ENCODE measurements at regions not wholly inside any gene's neighbourhood (a gene's known extent, or its start where the extent isn't known, plus 50 kb on each side); places are given as distances from the start of the nearest gene placed in this dataset.

- Histone ChIP-seq H3K9me3 (ENCODE audit: severe bottlenecking) (no peaks in the 10 kb centered on the region), H3K36me3 (ENCODE audit: low read depth) (no peaks in the 10 kb centered on the region), H3K4me1 (ENCODE audit: insufficient read depth, poor library complexity, severe bottlenecking) (no peaks in the 10 kb centered on the region), H3K27me3 (ENCODE audit: insufficient read depth, poor library complexity, severe bottlenecking) (no peaks in the 10 kb centered on the region), H3K4me3 (ENCODE audit: severe bottlenecking) (no peak overlapping the region), H3K27ac (ENCODE audit: poor library complexity, severe bottlenecking) (no peak overlapping the region)
- no peak for ATAC-seq (ENCODE audit: low read depth)
- no peak for DNase-seq (ENCODE audit: low spot score)
- TF ChIP-seq CTCF (IDR thresholded peaks at IDR 0.05; ENCODE audit: poor library complexity, severe bottlenecking), result no peak
Measured at GRCh38 chr12:11446372-11446771, 51.0 kb upstream of the PRB2 start.

GRCh38 chr12:11457996-11458645 is 62.8 kb upstream of the PRB2 start:
- ATAC-seq (ENCODE audit: low read depth) (no peak), DNase-seq (ENCODE audit: low spot score) (no peak)
- no peak overlapping the region for H3K4me3 ChIP-seq (ENCODE audit: severe bottlenecking)
- no peaks in the 10 kb centered on the region for H3K4me1 ChIP-seq (ENCODE audit: insufficient read depth, poor library complexity, severe bottlenecking)
- no peaks in the 10 kb centered on the region for H3K36me3 ChIP-seq (ENCODE audit: low read depth)
- no peak overlapping the region for H3K27ac ChIP-seq (ENCODE audit: poor library complexity, severe bottlenecking)
- TF ChIP-seq CTCF (IDR thresholded peaks at IDR 0.05; ENCODE audit: poor library complexity, severe bottlenecking), result no peak
- H3K27me3 ChIP-seq (ENCODE audit: insufficient read depth, poor library complexity, severe bottlenecking), result no peaks in the 10 kb centered on the region
- no peaks in the 10 kb centered on the region for H3K9me3 ChIP-seq (ENCODE audit: severe bottlenecking)

DNA sequence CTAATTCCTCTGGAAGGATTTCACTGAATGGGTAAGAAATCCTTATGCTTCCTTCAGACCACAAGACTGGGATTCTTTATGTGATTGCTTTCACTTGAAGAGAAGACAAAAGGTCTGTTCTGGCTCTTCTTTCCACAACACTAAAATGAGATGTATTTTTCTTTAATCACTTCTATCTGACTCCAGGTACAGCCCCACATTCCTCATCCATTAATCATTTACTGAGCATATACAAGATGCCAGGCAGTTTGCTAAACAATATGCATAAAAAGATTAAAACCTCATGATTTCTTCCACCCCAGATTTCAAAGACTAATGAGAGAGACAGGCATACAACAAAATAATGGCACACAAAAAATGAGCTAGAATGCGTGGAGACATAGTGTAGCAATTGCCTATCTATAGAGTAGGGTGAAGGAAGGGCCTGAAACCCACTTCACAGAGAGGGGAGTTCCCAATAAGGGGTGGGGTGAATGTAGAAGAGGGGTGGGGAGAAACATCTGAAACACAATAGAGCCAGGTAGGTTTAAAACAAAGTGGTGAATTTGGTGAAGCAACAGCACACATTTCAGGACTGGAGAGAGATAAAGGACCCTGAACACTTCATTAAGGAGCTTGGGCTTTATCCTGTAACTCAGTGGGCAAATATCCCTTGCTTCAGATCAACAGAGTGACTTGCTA is 65.1 kb upstream of the PRB2 start:
- ATAC-seq (ENCODE audit: low read depth), result peak; percentile 41; the same call in 1 of the 3 replicates
- no peaks in the 10 kb centered on the region for H3K36me3 ChIP-seq (ENCODE audit: low read depth)
- no peak for TF ChIP-seq CTCF (IDR thresholded peaks at IDR 0.05; ENCODE audit: poor library complexity, severe bottlenecking)
- H3K4me3 ChIP-seq (ENCODE audit: severe bottlenecking), result no peak overlapping the region
- DNase-seq (ENCODE audit: low spot score), result no peak
- H3K4me1 ChIP-seq (ENCODE audit: insufficient read depth, poor library complexity, severe bottlenecking), result no peaks in the 10 kb centered on the region
- H3K9me3 ChIP-seq (ENCODE audit: severe bottlenecking), result no peaks in the 10 kb centered on the region
- no peak overlapping the region for H3K27ac ChIP-seq (ENCODE audit: poor library complexity, severe bottlenecking)
- H3K27me3 ChIP-seq (ENCODE audit: insufficient read depth, poor library complexity, severe bottlenecking), result no peaks in the 10 kb centered on the region

- Histone ChIP-seq H3K27ac (ENCODE audit: poor library complexity, severe bottlenecking) (no peak overlapping the region), H3K36me3 (ENCODE audit: low read depth) (no peaks in the 10 kb centered on the region), H3K9me3 (ENCODE audit: severe bottlenecking) (no peaks in the 10 kb centered on the region), H3K4me1 (ENCODE audit: insufficient read depth, poor library complexity, severe bottlenecking) (no peaks in the 10 kb centered on the region), H3K27me3 (ENCODE audit: insufficient read depth, poor library complexity, severe bottlenecking) (no peaks in the 10 kb centered on the region), H3K4me3 (ENCODE audit: severe bottlenecking) (no peak overlapping the region)
- no peak for DNase-seq (ENCODE audit: low spot score)
- ATAC-seq (ENCODE audit: low read depth), result no peak
- TF ChIP-seq CTCF (IDR thresholded peaks at IDR 0.05; ENCODE audit: poor library complexity, severe bottlenecking), result no peak
Measured at GRCh38 chr12:11461433-11461832, 66.1 kb upstream of the PRB2 start.

GRCh38 chr12:11477110-11477509 is 81.7 kb upstream of the PRB2 start:
- no peak overlapping the region for H3K27ac ChIP-seq (ENCODE audit: poor library complexity, severe bottlenecking)
- no peaks in the 10 kb centered on the region for H3K27me3 ChIP-seq (ENCODE audit: insufficient read depth, poor library complexity, severe bottlenecking)
- H3K4me1 ChIP-seq (ENCODE audit: insufficient read depth, poor library complexity, severe bottlenecking), result no peaks in the 10 kb centered on the region
- H3K9me3 ChIP-seq (ENCODE audit: severe bottlenecking), result no peaks in the 10 kb centered on the region
- TF ChIP-seq CTCF (IDR thresholded peaks at IDR 0.05; ENCODE audit: poor library complexity, severe bottlenecking), result no peak
- ATAC-seq (ENCODE audit: low read depth) (no peak), DNase-seq (ENCODE audit: low spot score) (no peak)
- H3K4me3 ChIP-seq (ENCODE audit: severe bottlenecking), result no peak overlapping the region
- no peaks in the 10 kb centered on the region for H3K36me3 ChIP-seq (ENCODE audit: low read depth)
